ENCODE measurements at regions not wholly inside any gene's neighbourhood (a gene's known extent, or its start where the extent isn't known, plus 50 kb on each side); places are given as distances from the start of the nearest gene placed in this dataset.

- Histone ChIP-seq H3K4me2 (ENCODE audit: low read length) (no peak overlapping the region), H3K9me3 (ENCODE audit: low read length) (no peaks in the 10 kb centered on the region), H3K79me2 (ENCODE audit: insufficient read depth, low read depth, low read length) (no peaks in the 10 kb centered on the region), H3K36me3 (ENCODE audit: insufficient read depth, low read length) (no peaks in the 10 kb centered on the region), H3K4me1 (ENCODE audit: insufficient read depth, low read length, poor library complexity, severe bottlenecking) (no peaks in the 10 kb centered on the region), H3K27ac (ENCODE audit: low read depth, low read length, poor library complexity, severe bottlenecking) (no peak overlapping the region), H2AFZ (ENCODE audit: low read length) (no peak overlapping the region), H4K20me1 (ENCODE audit: insufficient read depth, low read length) (no peaks in the 10 kb centered on the region), H3K9me2 (ENCODE audit: insufficient read depth, low read length) (no peaks in the 10 kb centered on the region), H3K4me3 (ENCODE audit: low read depth, low read length, poor library complexity, severe bottlenecking) (no peak overlapping the region)
- no peak for DNase-seq (ENCODE audit: low spot score)
- CTCF ChIA-PET (ENCODE audit: unreplicated experiment), result no interaction called here
- intact Hi-C loops (cut with micrococcal nuclease; ENCODE audit: unreplicated experiment), result no loop called here
- BruUV-seq (replicated peaks), result no TSS peak
- TF ChIP-seq CTCF (conservative IDR thresholded peaks at IDR 0.05; ENCODE audit: low read length), result no peak
- POLR2A ChIA-PET, result no interaction called here
These were observed 1007.5 kb upstream of the ARRDC3 start for GRCh38 chr5:92390657-92391056.

- no peaks in the 10 kb centered on the region for H3K36me3 ChIP-seq (ENCODE audit: insufficient read depth, low read length)
- H3K27ac ChIP-seq (ENCODE audit: low read depth, low read length, poor library complexity, severe bottlenecking), result no peak overlapping the region
- no peak overlapping the region for H3K4me2 ChIP-seq (ENCODE audit: low read length)
- CTCF ChIA-PET (ENCODE audit: unreplicated experiment), result no interaction called here
- H2AFZ ChIP-seq (ENCODE audit: low read length), result no peak overlapping the region
- no peaks in the 10 kb centered on the region for H3K9me3 ChIP-seq (ENCODE audit: low read length)
- no peaks in the 10 kb centered on the region for H4K20me1 ChIP-seq (ENCODE audit: insufficient read depth, low read length)
- intact Hi-C loops (cut with micrococcal nuclease; ENCODE audit: unreplicated experiment), result no loop called here
- POLR2A ChIA-PET, result interaction anchor here (0.9 kb wide), 1 partner anchor 85 kb away, joined by 4 read pairs; no protein-coding TSS in a partner anchor
- H3K4me3 ChIP-seq (ENCODE audit: low read depth, low read length, poor library complexity, severe bottlenecking), result no peak overlapping the region
- no peak for TF ChIP-seq CTCF (conservative IDR thresholded peaks at IDR 0.05; ENCODE audit: low read length)
- no peak for TF ChIP-seq EZH2phosphoT487 (IDR thresholded peaks at IDR 0.05; ENCODE audit: borderline replicate concordance, low read depth, low read length)
- no peaks in the 10 kb centered on the region for H3K9me2 ChIP-seq (ENCODE audit: insufficient read depth, low read length)
- no peaks in the 10 kb centered on the region for H3K79me2 ChIP-seq (ENCODE audit: insufficient read depth, low read depth, low read length)
- DNase-seq (ENCODE audit: low spot score), result no peak
- no TSS peak for BruUV-seq (replicated peaks)
- no peaks in the 10 kb centered on the region for H3K4me1 ChIP-seq (ENCODE audit: insufficient read depth, low read length, poor library complexity, severe bottlenecking)
These were observed 997.1 kb upstream of the ARRDC3 start for GRCh38 chr5:92380069-92380770.

GRCh38 chr5:92378966-92379611, 996.0 kb upstream of the ARRDC3 start:
- no TSS peak for BruUV-seq (replicated peaks)
- H3K9me3 ChIP-seq (ENCODE audit: low read length), result no peaks in the 10 kb centered on the region
- no peak overlapping the region for H2AFZ ChIP-seq (ENCODE audit: low read length)
- H4K20me1 ChIP-seq (ENCODE audit: insufficient read depth, low read length), result no peaks in the 10 kb centered on the region
- no peaks in the 10 kb centered on the region for H3K36me3 ChIP-seq (ENCODE audit: insufficient read depth, low read length)
- no peak overlapping the region for H3K27ac ChIP-seq (ENCODE audit: low read depth, low read length, poor library complexity, severe bottlenecking)
- DNase-seq (ENCODE audit: low spot score), result no peak
- H3K79me2 ChIP-seq (ENCODE audit: insufficient read depth, low read depth, low read length), result no peaks in the 10 kb centered on the region
- H3K4me2 ChIP-seq (ENCODE audit: low read length), result no peak overlapping the region
- H3K4me3 ChIP-seq (ENCODE audit: low read depth, low read length, poor library complexity, severe bottlenecking), result no peak overlapping the region
- ChIA-PET POLR2A (no interaction called here), CTCF (ENCODE audit: unreplicated experiment) (no interaction called here)
- TF ChIP-seq EZH2phosphoT487 (IDR thresholded peaks at IDR 0.05; ENCODE audit: borderline replicate concordance, low read depth, low read length) (no peak), CTCF (conservative IDR thresholded peaks at IDR 0.05; ENCODE audit: low read length) (no peak)
- no peaks in the 10 kb centered on the region for H3K9me2 ChIP-seq (ENCODE audit: insufficient read depth, low read length)
- intact Hi-C loops (cut with micrococcal nuclease; ENCODE audit: unreplicated experiment), result no loop called here
- H3K4me1 ChIP-seq (ENCODE audit: insufficient read depth, low read length, poor library complexity, severe bottlenecking), result no peaks in the 10 kb centered on the region

Data from OCI-LY7 (cell line).